Colonic mucosa (tissue), 4 donors: ENCODE measurements at regions not wholly inside any gene's neighbourhood (a gene's known extent, or its start where the extent isn't known, plus 50 kb on each side); places are given as distances from the start of the nearest gene placed in this dataset.
A peak's percentile ranks its signal among the peaks of the same experiment; 100 is the strongest.

Source experiments
- DNase-seq: peaks from one replicate; pipeline ENCODE4 v3.0.0-alpha.2; 2020
- H3K27ac ChIP-seq: fragments of 200-600 bp; one replicate; pipeline ENCODE4 v1.8.0; 2021
- H3K27me3 ChIP-seq: fragments of 200-600 bp; one replicate; pipeline ENCODE4 v1.8.0; 2021
- H3K36me3 ChIP-seq: fragments of 200-600 bp; one replicate; pipeline ENCODE4 v1.8.0; 2021
- H3K4me1 ChIP-seq: fragments of 200-600 bp; one replicate; pipeline ENCODE4 v1.8.0; 2021; ENCODE audit warnings: mild to moderate bottlenecking
- H3K4me3 ChIP-seq: fragments of 200-600 bp; one replicate; pipeline ENCODE4 v1.8.0; 2021
- H3K9ac ChIP-seq, 2 donors: one replicate each; pipeline ENCODE4 v1.7.0; 2013; ENCODE audit warnings: control low read depth in 2 of 2, low read depth in 2 of 2, low read length in 2 of 2
- H3K9me3 ChIP-seq: fragments of 200-600 bp; one replicate; pipeline ENCODE4 v1.8.0; 2021
- CTCF ChIP-seq: fragments of 200-600 bp; IDR thresholded peaks from one replicate; pipeline ENCODE4 v1.8.0; 2022; ENCODE audit warnings: antibody characterized with exemption, mild to moderate bottlenecking
- intact Hi-C: fragments of 100-400 bp; cut with DNase I; formaldehyde crosslinking; loops from one replicate; pipeline ENCODE4 v1.14.1; 2022
- donor health status: healthy.
- donor health status: DM: no; HTN: no; CAD: no.
- donor health status: DM: no; HTN: no; CAD: no.

- Histone ChIP-seq H3K9me3 (no peaks in the 10 kb centered on the region), H3K36me3 (no peaks in the 10 kb centered on the region), H3K27ac (no peak overlapping the region), H3K4me1 (no peaks in the 10 kb centered on the region), H3K4me3 (no peak overlapping the region), H3K27me3 (no peaks in the 10 kb centered on the region), H3K9ac (no peak overlapping the region)
- DNase-seq, result no peak
- intact Hi-C loops, result no loop called here
- no peak for TF ChIP-seq CTCF
Observed at GRCh38 chr18:26709897-26710296, 155.6 kb downstream of the AQP4 start.

GRCh38 chr18:26708806-26709716 is 156.4 kb downstream of the AQP4 start:
- intact Hi-C loops, result no loop called here
- Histone ChIP-seq H3K27me3 (no peaks in the 10 kb centered on the region), H3K36me3 (no peaks in the 10 kb centered on the region), H3K27ac (no peak overlapping the region), H3K9me3 (no peaks in the 10 kb centered on the region), H3K4me3 (no peak overlapping the region), H3K9ac (no peak overlapping the region), H3K4me1 (no peaks in the 10 kb centered on the region)
- no peak for TF ChIP-seq CTCF
- no peak for DNase-seq

GRCh38 chr18:26706911-26707351 is 158.6 kb downstream of the AQP4 start:
- TF ChIP-seq CTCF, result no peak
- no peak for DNase-seq

GRCh38 chr18:26705757-26706156 is 157.4 kb upstream of the KCTD1 start:
- no peaks in the 10 kb centered on the region for H3K27me3 ChIP-seq
- TF ChIP-seq CTCF, result no peak
- H3K27ac ChIP-seq, result no peak overlapping the region

More at GRCh38 chr18:26706911-26707351, 158.6 kb downstream of the AQP4 start:
- H3K9me3 ChIP-seq, result no peaks in the 10 kb centered on the region
- no peaks in the 10 kb centered on the region for H3K27me3 ChIP-seq
- no peak overlapping the region for H3K27ac ChIP-seq
- intact Hi-C loops, result no loop called here
- no peaks in the 10 kb centered on the region for H3K4me1 ChIP-seq
- H3K9ac ChIP-seq, result no peak overlapping the region
- no peak overlapping the region for H3K4me3 ChIP-seq
- H3K36me3 ChIP-seq, result no peaks in the 10 kb centered on the region

GRCh38 chr18:26703170-26703930 is 155.0 kb upstream of the KCTD1 start:
- Histone ChIP-seq H3K27ac (peak overlapping the region; percentile 57), H3K9me3 (no peaks in the 10 kb centered on the region), H3K36me3 (no peaks in the 10 kb centered on the region), H3K4me1 (no peaks in the 10 kb centered on the region), H3K9ac (no peak overlapping the region), H3K4me3 (no peak overlapping the region), H3K27me3 (no peaks in the 10 kb centered on the region)
- intact Hi-C loops, result no loop called here
- TF ChIP-seq CTCF, result no peak
- peak; percentile 65 for DNase-seq

More at GRCh38 chr18:26705757-26706156, 157.4 kb upstream of the KCTD1 start:
- H3K4me3 ChIP-seq, result no peak overlapping the region
- DNase-seq, result no peak
- H3K4me1 ChIP-seq, result no peaks in the 10 kb centered on the region
- no peaks in the 10 kb centered on the region for H3K36me3 ChIP-seq
- intact Hi-C loops, result no loop called here
- H3K9ac ChIP-seq, result no peak overlapping the region
- H3K9me3 ChIP-seq, result no peaks in the 10 kb centered on the region
